ENCODE measurements at regions not wholly inside any gene's neighbourhood (a gene's known extent, or its start where the extent isn't known, plus 50 kb on each side); places are given as distances from the start of the nearest gene placed in this dataset.

DNA sequence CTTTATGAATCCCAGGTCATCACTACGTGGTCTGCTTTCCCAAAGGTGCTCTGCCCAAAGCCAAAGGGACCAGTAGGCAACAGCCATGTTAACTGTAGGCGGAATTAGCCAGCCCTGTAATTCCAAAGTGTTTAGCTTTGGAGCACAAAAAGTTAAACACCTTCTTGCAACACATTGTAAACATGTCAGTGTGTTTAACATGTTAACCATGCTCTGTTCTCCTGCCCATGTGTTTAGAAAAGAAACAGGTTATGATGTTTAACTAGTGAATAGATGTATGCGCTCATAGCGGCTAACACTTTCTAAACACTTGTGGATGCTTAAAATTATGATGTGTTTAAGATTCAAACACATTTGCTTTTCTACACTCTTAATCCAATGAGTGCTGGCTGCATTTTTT, 292.4 kb downstream of the SRBD1 start:
- Histone ChIP-seq H4K91ac (ENCODE audit: low read depth, low read length, poor library complexity) (no peak overlapping the region), H2BK5ac (ENCODE audit: low read length) (no peak overlapping the region), H3K9ac (ENCODE audit: low read depth, low read length, poor library complexity) (no peak overlapping the region), H3K23ac (ENCODE audit: low read depth, low read length, poor library complexity) (no peak overlapping the region), H2AK5ac (ENCODE audit: low read depth, low read length) (no peak overlapping the region), H3K79me1 (ENCODE audit: low read depth, low read length) (no peaks in the 10 kb centered on the region), H2AFZ (ENCODE audit: low read length) (no peak overlapping the region), H3K4me2 (ENCODE audit: insufficient read depth, low read length, poor library complexity, severe bottlenecking) (no peak overlapping the region), H2BK15ac (ENCODE audit: low read length) (no peak overlapping the region), H3K14ac (ENCODE audit: low read length) (no peak overlapping the region), H2BK120ac (ENCODE audit: low read depth, low read length) (no peak overlapping the region), H3K4ac (ENCODE audit: low read length) (no peak overlapping the region), H3K36me3 (replicated peaks in 1 of 2; ENCODE audit: control insufficient read depth in 2 of 2, insufficient read depth in 2 of 2, low read length in 2 of 2) (no peaks in the 10 kb centered on the region), H3K18ac (ENCODE audit: low read length) (no peak overlapping the region), H2BK12ac (ENCODE audit: low read length) (no peak overlapping the region), H3K27ac (replicated peaks; ENCODE audit: low read length) (no peak overlapping the region), H4K8ac (ENCODE audit: low read depth, low read length) (no peak overlapping the region), H3K4me3 (ENCODE audit: low read length in 2 of 2) (no peak overlapping the region), H3K9me3 (replicated peaks in 1 of 2; ENCODE audit: control insufficient read depth in 2 of 2, insufficient read depth in 1 of 2, low read depth in 1 of 2, low read length in 2 of 2) (peaks cover 0 to 3% of the 10 kb centered on the region in 2 donors), H3K4me1 (ENCODE audit: control insufficient read depth in 2 of 2, insufficient read depth in 1 of 2, low read depth in 1 of 2, low read length in 2 of 2) (peaks cover 0 to 1% of the 10 kb centered on the region in 2 donors), H3K27me3 (ENCODE audit: control insufficient read depth in 3 of 3, insufficient read depth in 3 of 3, low read depth in 1 of 3, low read length in 3 of 3) (peaks cover 0 to 4% (median 0%) of the 10 kb centered on the region in 3 experiments)
- no peak for DNase-seq (ENCODE audit: low spot score)
- no CpG with 5 or more reads among the region's 4 CpGs for WGBS, 2 donors (ENCODE audit: extremely low coverage in 2 of 2, insufficient read length in 2 of 2, insufficient replicate concordance in 1 of 2)

DNA sequence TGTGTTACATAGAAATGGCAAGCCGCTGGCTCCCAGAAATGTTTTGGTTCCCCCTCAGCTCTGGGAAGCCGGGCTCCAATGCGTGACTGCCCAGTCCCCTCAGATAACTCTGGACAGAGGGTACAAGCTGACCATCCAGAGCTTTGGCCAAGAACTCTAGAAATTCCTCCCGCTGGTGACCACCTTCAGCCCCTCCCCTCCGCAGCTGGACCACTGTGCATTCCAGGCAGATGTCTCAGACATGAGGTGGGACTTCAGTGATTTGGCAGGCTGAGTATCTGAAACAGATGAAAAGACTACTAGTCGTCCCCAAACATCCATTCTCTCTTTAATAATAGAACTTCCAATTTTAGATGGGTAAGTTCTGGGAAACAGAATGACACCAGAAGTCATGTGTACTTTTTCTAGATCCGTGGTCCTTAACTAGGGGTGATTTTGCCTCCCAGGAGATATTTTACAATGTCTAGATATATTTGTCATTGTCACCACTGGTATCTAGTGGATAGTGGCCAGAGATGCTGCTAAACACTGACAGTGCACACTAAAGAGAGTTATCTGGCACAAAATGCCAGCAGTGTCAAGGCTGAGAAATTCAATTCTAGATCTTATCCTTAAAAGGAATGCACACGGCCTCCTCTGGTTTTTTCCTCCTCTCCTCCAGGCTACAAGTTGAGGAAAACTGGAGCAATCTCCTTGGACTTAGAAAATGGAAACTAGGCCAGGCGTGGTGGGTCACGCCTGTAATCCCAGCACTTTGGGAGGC, 294.3 kb downstream of the SRBD1 start:
- no peak overlapping the region for H3K27ac ChIP-seq (replicated peaks; ENCODE audit: low read length)
- no peak overlapping the region for H3K4me3 ChIP-seq (ENCODE audit: low read length in 2 of 2)
- no peak overlapping the region for H2BK120ac ChIP-seq (ENCODE audit: low read depth, low read length)
- H3K4me2 ChIP-seq (ENCODE audit: insufficient read depth, low read length, poor library complexity, severe bottlenecking) = no peak overlapping the region
- no peak overlapping the region for H2AFZ ChIP-seq (ENCODE audit: low read length)
- H3K9me3 ChIP-seq (replicated peaks in 1 of 2; ENCODE audit: control insufficient read depth in 2 of 2, insufficient read depth in 1 of 2, low read depth in 1 of 2, low read length in 2 of 2) = no peaks in the 10 kb centered on the region
- H3K36me3 ChIP-seq (replicated peaks in 1 of 2; ENCODE audit: control insufficient read depth in 2 of 2, insufficient read depth in 2 of 2, low read length in 2 of 2) = no peaks in the 10 kb centered on the region
- H3K79me1 ChIP-seq (ENCODE audit: low read depth, low read length) = no peaks in the 10 kb centered on the region
- WGBS, 2 donors (ENCODE audit: extremely low coverage in 2 of 2, insufficient read length in 2 of 2, insufficient replicate concordance in 1 of 2) = no CpG with 5 or more reads among the region's 10 CpGs
- no peak overlapping the region for H4K91ac ChIP-seq (ENCODE audit: low read depth, low read length, poor library complexity)
- H2BK15ac ChIP-seq (ENCODE audit: low read length) = no peak overlapping the region
- H3K9ac ChIP-seq (ENCODE audit: low read depth, low read length, poor library complexity) = no peak overlapping the region
- DNase-seq (ENCODE audit: low spot score) = no peak
- H4K8ac ChIP-seq (ENCODE audit: low read depth, low read length) = no peak overlapping the region
- H3K14ac ChIP-seq (ENCODE audit: low read length) = no peak overlapping the region
- no peak overlapping the region for H3K4ac ChIP-seq (ENCODE audit: low read length)
- no peak overlapping the region for H3K23ac ChIP-seq (ENCODE audit: low read depth, low read length, poor library complexity)
- no peak overlapping the region for H3K18ac ChIP-seq (ENCODE audit: low read length)
- H3K4me1 ChIP-seq (ENCODE audit: control insufficient read depth in 2 of 2, insufficient read depth in 1 of 2, low read depth in 1 of 2, low read length in 2 of 2) = peaks cover 0 to 1% of the 10 kb centered on the region in 2 donors
- H3K27me3 ChIP-seq (ENCODE audit: control insufficient read depth in 3 of 3, insufficient read depth in 3 of 3, low read depth in 1 of 3, low read length in 3 of 3) = peaks cover 0 to 4% (median 0%) of the 10 kb centered on the region in 3 experiments
- H2BK12ac ChIP-seq (ENCODE audit: low read length) = no peak overlapping the region
- no peak overlapping the region for H2BK5ac ChIP-seq (ENCODE audit: low read length)
- H2AK5ac ChIP-seq (ENCODE audit: low read depth, low read length) = no peak overlapping the region

DNA sequence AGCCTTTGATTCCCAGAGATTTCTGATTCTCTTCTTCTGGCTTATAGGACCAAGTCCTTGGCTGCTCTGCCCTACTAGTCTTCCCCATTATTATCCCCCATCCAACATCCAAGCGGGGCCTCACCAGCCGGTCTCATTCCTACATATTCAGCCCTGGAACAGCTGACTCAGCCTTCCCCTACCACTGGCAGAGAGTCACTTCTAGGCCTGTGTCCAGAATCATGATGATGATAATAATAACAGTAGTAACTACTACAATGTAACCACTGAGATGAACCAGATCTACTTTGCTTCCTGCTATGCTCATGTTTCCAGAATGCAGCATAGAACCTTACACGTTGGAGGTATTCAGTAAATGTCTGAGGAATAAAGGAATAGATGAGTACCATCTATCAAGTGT, 295.2 kb downstream of the SRBD1 start:
- H3K79me1 ChIP-seq (ENCODE audit: low read depth, low read length) = no peaks in the 10 kb centered on the region
- H3K4me3 ChIP-seq (ENCODE audit: low read length in 2 of 2) = no peak overlapping the region
- H2BK5ac ChIP-seq (ENCODE audit: low read length) = no peak overlapping the region
- no peak overlapping the region for H2AK5ac ChIP-seq (ENCODE audit: low read depth, low read length)
- H4K8ac ChIP-seq (ENCODE audit: low read depth, low read length) = no peak overlapping the region
- no CpG with 5 or more reads among the region's 3 CpGs for WGBS, 2 donors (ENCODE audit: extremely low coverage in 2 of 2, insufficient read length in 2 of 2, insufficient replicate concordance in 1 of 2)
- no peak overlapping the region for H2BK12ac ChIP-seq (ENCODE audit: low read length)
- H3K4ac ChIP-seq (ENCODE audit: low read length) = no peak overlapping the region
- no peak overlapping the region for H4K91ac ChIP-seq (ENCODE audit: low read depth, low read length, poor library complexity)
- no peak overlapping the region for H3K4me2 ChIP-seq (ENCODE audit: insufficient read depth, low read length, poor library complexity, severe bottlenecking)
- no peak overlapping the region for H3K9ac ChIP-seq (ENCODE audit: low read depth, low read length, poor library complexity)
- no peaks in the 10 kb centered on the region for H3K9me3 ChIP-seq (replicated peaks in 1 of 2; ENCODE audit: control insufficient read depth in 2 of 2, insufficient read depth in 1 of 2, low read depth in 1 of 2, low read length in 2 of 2)
- H2BK120ac ChIP-seq (ENCODE audit: low read depth, low read length) = no peak overlapping the region
- H3K18ac ChIP-seq (ENCODE audit: low read length) = no peak overlapping the region
- H2BK15ac ChIP-seq (ENCODE audit: low read length) = no peak overlapping the region
- DNase-seq (ENCODE audit: low spot score) = no peak
- H3K27ac ChIP-seq (replicated peaks; ENCODE audit: low read length) = no peak overlapping the region
- peaks cover 0 to 4% (median 0%) of the 10 kb centered on the region in 3 experiments for H3K27me3 ChIP-seq (ENCODE audit: control insufficient read depth in 3 of 3, insufficient read depth in 3 of 3, low read depth in 1 of 3, low read length in 3 of 3)
- H3K14ac ChIP-seq (ENCODE audit: low read length) = no peak overlapping the region
- H3K36me3 ChIP-seq (replicated peaks in 1 of 2; ENCODE audit: control insufficient read depth in 2 of 2, insufficient read depth in 2 of 2, low read length in 2 of 2) = no peaks in the 10 kb centered on the region
- H3K23ac ChIP-seq (ENCODE audit: low read depth, low read length, poor library complexity) = no peak overlapping the region
- H3K4me1 ChIP-seq (ENCODE audit: control insufficient read depth in 2 of 2, insufficient read depth in 1 of 2, low read depth in 1 of 2, low read length in 2 of 2) = no peaks in the 10 kb centered on the region
- H2AFZ ChIP-seq (ENCODE audit: low read length) = no peak overlapping the region

GRCh38 chr2:45312275-45312674, 298.8 kb downstream of the SRBD1 start:
- Histone ChIP-seq H3K9me3 (replicated peaks in 1 of 2; ENCODE audit: control insufficient read depth in 2 of 2, insufficient read depth in 1 of 2, low read depth in 1 of 2, low read length in 2 of 2) (no peaks in the 10 kb centered on the region), H3K4me2 (ENCODE audit: insufficient read depth, low read length, poor library complexity, severe bottlenecking) (no peak overlapping the region), H2AFZ (ENCODE audit: low read length) (no peak overlapping the region), H3K27me3 (ENCODE audit: control insufficient read depth in 3 of 3, insufficient read depth in 3 of 3, low read depth in 1 of 3, low read length in 3 of 3) (no peaks in the 10 kb centered on the region), H3K27ac (replicated peaks; ENCODE audit: low read length) (no peak overlapping the region), H2BK12ac (ENCODE audit: low read length) (no peak overlapping the region), H3K4ac (ENCODE audit: low read length) (no peak overlapping the region), H3K4me1 (ENCODE audit: control insufficient read depth in 2 of 2, insufficient read depth in 1 of 2, low read depth in 1 of 2, low read length in 2 of 2) (no peaks in the 10 kb centered on the region), H3K18ac (ENCODE audit: low read length) (no peak overlapping the region), H2BK5ac (ENCODE audit: low read length) (no peak overlapping the region), H3K23ac (ENCODE audit: low read depth, low read length, poor library complexity) (no peak overlapping the region), H2BK15ac (ENCODE audit: low read length) (no peak overlapping the region), H3K9ac (ENCODE audit: low read depth, low read length, poor library complexity) (no peak overlapping the region), H3K79me1 (ENCODE audit: low read depth, low read length) (no peaks in the 10 kb centered on the region), H3K36me3 (replicated peaks in 1 of 2; ENCODE audit: control insufficient read depth in 2 of 2, insufficient read depth in 2 of 2, low read length in 2 of 2) (no peaks in the 10 kb centered on the region), H4K91ac (ENCODE audit: low read depth, low read length, poor library complexity) (no peak overlapping the region), H2AK5ac (ENCODE audit: low read depth, low read length) (no peak overlapping the region), H2BK120ac (ENCODE audit: low read depth, low read length) (no peak overlapping the region), H3K14ac (ENCODE audit: low read length) (no peak overlapping the region), H4K8ac (ENCODE audit: low read depth, low read length) (no peak overlapping the region), H3K4me3 (ENCODE audit: low read length in 2 of 2) (no peak overlapping the region)
- no peak for DNase-seq (ENCODE audit: low spot score)
- no CpG with 5 or more reads among the region's 7 CpGs for WGBS, 2 donors (ENCODE audit: extremely low coverage in 2 of 2, insufficient read length in 2 of 2, insufficient replicate concordance in 1 of 2)
